ENCODE measurements at regions not wholly inside any gene's neighbourhood (a gene's known extent, or its start where the extent isn't known, plus 50 kb on each side); places are given as distances from the start of the nearest gene placed in this dataset.
"Not testable (repeated sequence)": the region's sequence is repeated elsewhere in the genome, so short reads cannot be mapped to it uniquely, and the experiment has no call there.

- H3K27me3 ChIP-seq (replicated peaks; ENCODE audit: insufficient read depth, low read depth, low read length, poor library complexity), result no peaks in the 10 kb centered on the region
- intact Hi-C loops (cut with micrococcal nuclease; ENCODE audit: unreplicated experiment), result no loop called here
- ChIA-PET CTCF (no interaction called here), POLR2A (ENCODE audit: low non-redundant PET) (no interaction called here)
- H3K4me3 ChIP-seq (ENCODE audit: low read depth, low read length, poor library complexity, severe bottlenecking), result no peak overlapping the region
- TF ChIP-seq EZH2 (IDR thresholded peaks at IDR 0.05; ENCODE audit: borderline replicate concordance, low read depth, low read length, poor library complexity, severe bottlenecking) (no peak), CTCF (conservative IDR thresholded peaks at IDR 0.05; ENCODE audit: low read depth, low read length) (no peak)
- no peak for DNase-seq (ENCODE audit: low spot score)
- BruUV-seq (replicated peaks), result no TSS peak
- H3K9me3 ChIP-seq (ENCODE audit: low read depth, low read length, poor library complexity, severe bottlenecking), result peaks cover 11% of the 10 kb centered on the region
- H3K27ac ChIP-seq (ENCODE audit: low read depth, low read length, poor library complexity, severe bottlenecking), result no peak overlapping the region
- no peaks in the 10 kb centered on the region for H3K4me1 ChIP-seq (ENCODE audit: insufficient read depth, low read length, poor library complexity, severe bottlenecking)
- no peaks in the 10 kb centered on the region for H3K36me3 ChIP-seq (ENCODE audit: insufficient read depth, low read length, poor library complexity, severe bottlenecking)
Observed at GRCh38 chr2:147273106-147273505, 571.7 kb upstream of the ACVR2A start.

- H3K27ac ChIP-seq (ENCODE audit: low read depth, low read length, poor library complexity, severe bottlenecking); H3K4me1 ChIP-seq (ENCODE audit: insufficient read depth, low read length, poor library complexity, severe bottlenecking); H3K27me3 ChIP-seq (replicated peaks; ENCODE audit: insufficient read depth, low read depth, low read length, poor library complexity); intact Hi-C loops (cut with micrococcal nuclease; ENCODE audit: unreplicated experiment); H3K4me3 ChIP-seq (ENCODE audit: low read depth, low read length, poor library complexity, severe bottlenecking); H3K36me3 ChIP-seq (ENCODE audit: insufficient read depth, low read length, poor library complexity, severe bottlenecking); POLR2A ChIA-PET (ENCODE audit: low non-redundant PET); DNase-seq (ENCODE audit: low spot score); CTCF ChIA-PET; BruUV-seq (replicated peaks): not testable (repeated sequence)
- peaks cover 11% of the 10 kb centered on the region for H3K9me3 ChIP-seq (ENCODE audit: low read depth, low read length, poor library complexity, severe bottlenecking)
Observed at GRCh38 chr2:147269581-147269980, 575.2 kb upstream of the ACVR2A start.

- H3K36me3 ChIP-seq (ENCODE audit: insufficient read depth, low read length, poor library complexity, severe bottlenecking), result no peaks in the 10 kb centered on the region
- no peaks in the 10 kb centered on the region for H3K9me3 ChIP-seq (ENCODE audit: low read depth, low read length, poor library complexity, severe bottlenecking)
- no peak for DNase-seq (ENCODE audit: low spot score)
- H3K4me3 ChIP-seq (ENCODE audit: low read depth, low read length, poor library complexity, severe bottlenecking), result no peak overlapping the region
- H3K27ac ChIP-seq (ENCODE audit: low read depth, low read length, poor library complexity, severe bottlenecking), result no peak overlapping the region
- CTCF ChIA-PET, result no interaction called here
- no peaks in the 10 kb centered on the region for H3K4me1 ChIP-seq (ENCODE audit: insufficient read depth, low read length, poor library complexity, severe bottlenecking)
- TF ChIP-seq CTCF (conservative IDR thresholded peaks at IDR 0.05; ENCODE audit: low read depth, low read length) (no peak), EZH2 (IDR thresholded peaks at IDR 0.05; ENCODE audit: borderline replicate concordance, low read depth, low read length, poor library complexity, severe bottlenecking) (no peak)
- no peaks in the 10 kb centered on the region for H3K27me3 ChIP-seq (replicated peaks; ENCODE audit: insufficient read depth, low read depth, low read length, poor library complexity)
- intact Hi-C loops (cut with micrococcal nuclease; ENCODE audit: unreplicated experiment), result no loop called here
- POLR2A ChIA-PET (ENCODE audit: low non-redundant PET), result no interaction called here
- no TSS peak for BruUV-seq (replicated peaks)
Observed at GRCh38 chr2:147260241-147260640, 584.6 kb upstream of the ACVR2A start.

- Histone ChIP-seq H3K4me1 (ENCODE audit: insufficient read depth, low read length, poor library complexity, severe bottlenecking) (no peaks in the 10 kb centered on the region), H3K36me3 (ENCODE audit: insufficient read depth, low read length, poor library complexity, severe bottlenecking) (no peaks in the 10 kb centered on the region), H3K4me3 (ENCODE audit: low read depth, low read length, poor library complexity, severe bottlenecking) (no peak overlapping the region), H3K9me3 (ENCODE audit: low read depth, low read length, poor library complexity, severe bottlenecking) (no peaks in the 10 kb centered on the region), H3K27me3 (replicated peaks; ENCODE audit: insufficient read depth, low read depth, low read length, poor library complexity) (no peaks in the 10 kb centered on the region), H3K27ac (ENCODE audit: low read depth, low read length, poor library complexity, severe bottlenecking) (no peak overlapping the region)
- no peak for TF ChIP-seq EZH2 (IDR thresholded peaks at IDR 0.05; ENCODE audit: borderline replicate concordance, low read depth, low read length, poor library complexity, severe bottlenecking)
- TF ChIP-seq CTCF (conservative IDR thresholded peaks at IDR 0.05; ENCODE audit: low read depth, low read length), result no peak
- intact Hi-C loops (cut with micrococcal nuclease; ENCODE audit: unreplicated experiment), result no loop called here
- ChIA-PET CTCF (no interaction called here), POLR2A (ENCODE audit: low non-redundant PET) (no interaction called here)
- no peak for DNase-seq (ENCODE audit: low spot score)
- no TSS peak for BruUV-seq (replicated peaks)
Observed at GRCh38 chr2:147255812-147256211, 589.0 kb upstream of the ACVR2A start.
